T-helper 9 cell (primary cell): ENCODE measurements at regions not wholly inside any gene's neighbourhood (a gene's known extent, or its start where the extent isn't known, plus 50 kb on each side); places are given as distances from the start of the nearest gene placed in this dataset.

ENCODE experiments used
- DNase-seq: peaks from one replicate; pipeline ENCODE4 v3.0.0-alpha.2; 2020

DNA sequence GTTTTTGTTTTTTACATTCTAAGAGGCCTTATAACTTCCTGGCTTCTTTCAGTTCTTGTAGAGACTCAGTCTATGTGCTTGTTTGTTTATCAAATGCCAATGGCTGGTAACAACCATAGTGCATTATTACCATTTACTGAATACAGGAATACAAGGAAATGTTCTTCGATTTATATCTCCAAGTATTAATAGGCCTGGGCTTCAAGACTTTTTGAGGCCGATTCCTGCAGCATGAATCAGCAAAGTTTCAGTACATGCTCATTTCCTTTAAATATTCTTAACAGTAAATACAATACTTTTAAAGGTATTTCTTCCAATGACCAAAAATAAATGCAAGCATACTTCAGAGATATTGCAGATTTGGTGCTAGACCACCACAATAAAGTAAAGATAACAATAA lies 535.3 kb downstream of the EFNA5 start:
- DNase-seq: no peak

DNA sequence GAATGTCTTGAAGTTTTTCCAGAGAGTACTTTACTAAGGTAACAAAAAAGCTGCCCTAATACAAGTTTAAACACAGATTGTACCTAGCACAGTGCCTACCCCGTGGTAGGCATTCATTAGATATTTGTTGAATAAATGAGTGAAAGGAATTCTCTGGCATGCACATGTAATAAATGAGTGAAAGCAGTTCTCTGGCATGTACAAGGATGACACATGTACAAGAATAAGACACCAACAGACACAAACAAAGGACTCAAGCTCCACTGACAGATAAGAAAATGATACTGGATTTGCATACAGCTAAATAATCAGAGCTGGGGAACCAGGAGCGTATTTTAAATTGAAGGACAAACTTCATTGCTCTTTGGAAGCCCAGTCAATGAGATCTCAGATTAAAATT lies 535.8 kb downstream of the EFNA5 start:
- DNase-seq: no peak

DNA sequence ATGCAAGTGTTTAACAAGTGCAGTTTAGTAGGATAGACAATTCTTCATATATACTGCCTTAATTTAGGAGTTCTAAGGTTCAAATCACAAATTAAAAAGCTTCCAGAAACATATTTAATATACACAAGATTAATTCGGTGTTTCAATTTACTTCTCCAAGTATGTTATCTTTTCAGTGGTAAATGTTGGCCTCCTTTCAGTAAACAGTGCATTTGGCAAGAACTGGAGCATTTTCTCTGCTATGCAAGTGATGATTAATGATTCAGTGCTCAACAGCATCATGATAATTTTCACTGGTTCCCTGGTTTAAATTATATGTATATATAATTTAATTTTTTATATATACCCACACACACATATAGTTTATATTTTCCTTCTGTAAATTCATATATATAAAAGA lies 541.7 kb downstream of the EFNA5 start:
- DNase-seq: no peak

DNA sequence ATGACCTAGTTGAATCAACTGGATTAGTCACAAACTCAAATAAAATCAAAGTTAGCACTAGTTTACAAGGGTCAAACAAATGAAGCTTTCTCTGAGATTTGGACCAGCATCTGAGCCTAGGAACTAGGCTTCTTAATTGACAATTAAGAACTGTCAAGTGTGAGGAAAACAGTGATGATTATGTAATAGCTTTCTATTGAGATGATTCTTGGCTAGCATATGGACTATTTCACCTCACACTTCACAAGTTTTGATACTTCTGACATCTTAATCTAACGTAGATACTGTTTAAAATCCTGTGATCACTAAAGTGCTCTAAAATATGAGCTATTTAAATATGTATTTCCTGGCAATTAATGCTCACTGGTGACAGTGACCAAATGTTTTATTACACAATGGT lies 542.9 kb downstream of the EFNA5 start:
- no peak for DNase-seq

DNA sequence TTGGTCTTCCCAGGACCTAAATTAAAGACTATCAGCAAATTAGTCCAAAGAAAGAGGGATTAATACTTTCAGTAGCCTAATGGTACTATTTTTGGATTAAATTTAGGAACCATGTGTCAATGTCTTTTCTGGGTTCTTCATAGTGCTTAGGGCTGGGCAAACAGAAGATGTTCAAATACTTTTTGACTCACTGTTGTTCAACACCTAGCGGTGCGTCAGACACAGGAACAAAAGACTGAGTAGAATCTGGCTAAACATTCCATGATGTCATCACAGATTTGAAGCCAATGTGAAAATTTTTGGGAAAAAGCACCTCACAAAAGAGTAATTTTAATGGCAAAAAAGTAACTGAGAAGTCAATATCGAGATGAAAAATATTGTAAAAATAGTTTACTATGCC lies 544.4 kb downstream of the EFNA5 start:
- no peak for DNase-seq

DNA sequence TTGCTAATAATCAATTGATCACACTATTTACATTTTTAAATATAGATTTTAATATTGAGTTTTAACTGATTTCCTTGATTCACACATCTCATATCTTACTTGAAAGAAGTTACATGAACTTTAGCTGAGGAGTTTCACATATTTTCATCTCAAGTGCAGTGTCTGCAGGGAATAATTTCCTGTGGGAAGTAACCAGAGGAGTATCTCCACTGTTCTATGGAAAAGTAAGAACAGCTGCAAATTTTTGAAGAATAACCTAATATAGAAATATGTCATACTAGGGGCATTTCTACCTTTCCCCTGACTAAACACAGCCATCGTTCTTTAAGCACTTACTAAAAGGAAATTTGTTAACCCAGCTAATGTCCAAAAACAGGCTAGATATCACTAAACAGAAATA lies 546.4 kb downstream of the EFNA5 start:
- DNase-seq: no peak

DNA sequence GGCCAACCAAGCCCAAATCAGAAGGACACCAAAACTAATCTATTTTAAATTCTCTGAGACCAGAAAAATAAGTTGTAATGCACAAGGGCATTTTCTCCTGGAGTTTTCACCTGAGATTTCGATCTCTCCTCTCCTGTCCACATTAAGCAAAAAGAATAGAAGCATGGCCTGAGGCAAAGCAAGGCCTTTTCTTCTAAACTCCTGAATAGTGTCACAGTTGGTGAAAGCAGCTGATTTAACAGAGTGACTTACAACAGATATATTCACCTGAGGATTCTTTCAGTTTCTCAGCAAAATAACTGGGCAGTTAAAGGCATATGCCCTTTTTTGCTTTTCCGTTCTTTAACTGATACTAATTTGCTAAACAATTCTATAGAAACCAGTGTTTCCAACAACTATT lies 547.7 kb downstream of the EFNA5 start:
- DNase-seq: no peak

DNA sequence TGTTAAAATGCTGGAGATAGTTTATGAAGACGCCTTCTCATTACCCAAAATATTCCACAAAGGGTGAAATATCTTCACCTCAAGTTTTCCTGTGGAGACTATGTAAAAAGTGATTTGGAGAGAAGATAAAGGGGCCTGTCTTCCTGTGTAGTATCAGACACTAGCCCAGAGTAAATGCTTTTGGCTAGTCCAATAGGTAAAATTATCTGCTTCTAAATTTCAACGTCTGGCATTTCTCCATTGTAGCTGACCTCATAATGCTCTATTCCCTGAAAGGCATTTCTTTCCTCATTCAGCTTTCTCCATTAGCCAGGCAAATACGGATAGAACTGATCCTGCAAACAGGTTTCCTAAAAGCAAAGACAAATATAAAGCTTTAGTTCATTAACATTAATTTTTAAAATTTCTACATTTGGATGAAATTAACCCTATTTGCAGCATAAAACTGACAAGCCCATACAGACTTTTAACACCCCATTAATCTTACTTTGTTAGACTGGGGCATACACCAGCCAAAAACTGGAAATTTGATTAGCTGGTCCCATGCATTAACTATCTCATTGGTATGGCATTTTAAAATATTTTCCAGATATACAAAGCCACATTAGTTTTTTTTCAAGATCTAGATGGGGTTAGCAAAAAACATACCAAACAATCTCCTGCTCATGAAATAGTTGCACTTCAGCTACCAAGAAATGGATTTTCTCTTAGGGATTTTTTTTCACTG lies 548.8 kb downstream of the EFNA5 start:
- DNase-seq: no peak

DNA sequence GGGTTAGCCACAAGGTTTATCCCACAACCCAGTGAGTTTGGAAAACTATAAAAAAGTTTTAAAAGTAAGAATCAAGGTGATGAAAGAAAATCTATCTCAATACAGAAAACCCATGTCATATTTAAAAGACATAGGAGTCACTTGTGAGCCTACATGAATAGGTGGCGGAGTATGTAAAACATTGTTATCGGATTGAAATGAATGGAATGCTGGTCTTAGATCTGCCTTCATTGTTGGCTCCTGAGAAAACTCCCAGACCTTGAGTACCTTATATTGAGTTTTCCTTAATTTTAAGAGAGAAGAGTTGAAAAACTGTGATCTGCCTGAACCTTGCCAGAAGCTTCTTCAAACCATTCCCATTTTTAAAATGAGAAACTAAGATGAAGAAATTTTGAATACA lies 551.1 kb downstream of the EFNA5 start:
- DNase-seq: no peak

DNA sequence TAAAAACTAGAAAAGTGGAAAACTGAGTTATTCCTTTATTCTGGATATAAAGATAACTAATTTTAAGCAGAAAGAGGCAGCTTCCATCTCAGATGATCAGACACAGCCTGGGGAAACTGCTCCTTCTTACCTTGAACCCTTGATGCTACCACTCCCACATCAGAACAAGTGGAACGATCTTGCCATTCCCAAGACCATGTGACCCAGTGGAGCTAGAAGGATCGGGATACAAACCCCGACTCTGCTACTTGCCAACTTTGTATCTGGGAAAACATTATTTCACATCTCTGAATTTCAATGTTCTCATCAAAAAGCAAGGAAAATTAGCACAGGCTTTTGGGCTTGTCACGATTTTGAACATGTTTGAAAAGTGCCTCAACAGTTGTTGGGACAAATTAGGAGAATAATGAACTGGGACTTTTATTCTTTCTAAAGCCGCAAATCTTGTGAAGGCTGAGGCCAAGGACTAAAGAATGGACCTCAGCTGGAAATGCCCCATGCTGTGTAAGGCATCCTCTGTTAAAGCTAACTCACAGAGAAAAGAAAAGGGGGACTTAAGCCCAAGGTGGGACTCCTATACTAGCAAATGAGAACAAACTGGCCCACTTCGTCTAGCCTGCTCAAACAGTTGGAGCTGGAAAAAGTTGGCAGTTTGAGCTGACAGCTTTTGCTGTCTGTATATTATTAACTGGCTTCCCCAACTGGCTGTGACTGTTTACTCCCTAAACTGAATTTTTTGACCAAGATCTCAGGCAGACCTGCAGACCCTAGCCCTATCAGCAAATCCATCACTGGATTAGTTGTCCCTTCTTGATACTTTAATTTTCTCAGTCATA lies 552.3 kb downstream of the EFNA5 start:
- DNase-seq: no peak

DNA sequence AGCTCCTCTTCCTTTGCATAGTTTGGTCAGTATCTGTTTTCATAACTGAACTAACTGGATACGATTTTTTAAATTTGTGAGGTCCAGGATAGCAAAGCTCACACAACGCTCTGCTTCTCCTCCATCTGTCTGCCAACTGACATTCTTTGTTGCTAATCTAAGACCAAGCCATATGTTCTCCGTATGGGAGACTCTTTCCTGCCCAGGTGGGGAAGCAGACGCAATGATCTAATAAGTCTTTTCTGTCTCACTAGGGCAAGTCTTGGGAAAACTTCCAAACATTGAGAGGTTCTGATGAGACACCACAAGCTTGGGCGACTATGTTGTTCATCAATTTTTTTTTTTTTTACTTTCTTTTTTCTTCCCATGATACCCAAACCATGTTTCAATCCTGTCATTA lies 558.5 kb downstream of the EFNA5 start:
- no peak for DNase-seq

DNA sequence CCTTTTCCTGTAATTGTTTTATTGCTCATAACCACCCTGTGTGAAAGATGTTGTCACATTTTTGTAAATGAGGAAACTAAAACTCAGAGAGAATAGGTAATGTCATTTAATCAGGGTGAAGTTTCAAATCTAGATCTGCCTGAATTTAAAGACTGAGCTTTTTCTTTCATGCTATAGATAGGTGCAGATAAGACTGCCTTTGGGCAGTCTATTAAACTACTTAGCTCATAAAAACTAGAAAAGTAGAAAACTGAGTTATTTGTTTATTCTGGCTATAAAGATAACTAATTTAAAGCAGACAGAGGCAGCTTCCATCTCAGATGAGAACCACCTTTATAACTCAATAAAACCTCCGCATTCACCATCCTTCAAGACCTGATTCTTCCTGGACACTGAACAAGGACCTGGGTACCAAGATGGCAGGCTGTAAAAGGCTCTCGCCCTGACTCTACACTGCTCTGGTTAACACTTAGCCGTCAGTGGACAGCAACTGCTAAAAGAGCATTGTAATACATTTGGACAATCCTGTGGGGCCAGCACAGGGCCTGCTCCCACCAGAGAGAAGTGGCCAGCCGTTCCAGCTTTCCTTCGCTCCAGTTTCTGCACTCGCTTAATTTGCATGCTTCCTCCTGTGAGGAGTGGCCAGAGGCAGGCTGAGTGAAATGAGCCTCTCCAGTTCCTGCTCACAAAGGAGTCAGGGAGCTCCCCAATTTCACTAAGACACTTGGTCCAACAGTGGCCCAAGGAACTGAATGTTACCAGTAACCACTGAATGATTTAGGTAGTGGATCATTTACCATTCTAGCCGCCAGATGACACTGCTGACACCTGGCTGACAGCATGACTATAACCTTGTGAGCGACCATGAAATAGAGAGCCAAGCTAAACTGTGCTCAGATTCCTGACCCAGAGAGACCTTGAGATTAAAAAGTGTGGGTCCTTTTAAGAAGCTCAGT lies 566.4 kb downstream of the EFNA5 start:
- DNase-seq: no peak

DNA sequence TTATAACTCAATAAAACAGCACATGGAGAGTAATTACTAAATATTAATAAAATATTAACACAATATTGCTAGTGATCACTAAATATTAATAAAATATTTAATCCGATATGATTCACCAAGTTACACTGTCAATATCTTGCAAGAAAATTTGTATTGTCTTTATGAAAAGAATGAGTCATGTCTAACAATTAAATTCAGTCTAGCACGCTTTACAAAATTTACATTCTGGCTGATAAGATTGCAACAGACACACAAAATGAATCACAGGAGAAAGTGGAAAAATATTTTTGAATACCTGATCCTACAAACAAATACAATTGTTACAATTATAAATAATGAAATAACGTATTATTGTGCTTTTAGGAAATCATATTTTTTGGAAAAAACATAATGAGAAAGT lies 567.2 kb downstream of the EFNA5 start:
- no peak for DNase-seq

DNA sequence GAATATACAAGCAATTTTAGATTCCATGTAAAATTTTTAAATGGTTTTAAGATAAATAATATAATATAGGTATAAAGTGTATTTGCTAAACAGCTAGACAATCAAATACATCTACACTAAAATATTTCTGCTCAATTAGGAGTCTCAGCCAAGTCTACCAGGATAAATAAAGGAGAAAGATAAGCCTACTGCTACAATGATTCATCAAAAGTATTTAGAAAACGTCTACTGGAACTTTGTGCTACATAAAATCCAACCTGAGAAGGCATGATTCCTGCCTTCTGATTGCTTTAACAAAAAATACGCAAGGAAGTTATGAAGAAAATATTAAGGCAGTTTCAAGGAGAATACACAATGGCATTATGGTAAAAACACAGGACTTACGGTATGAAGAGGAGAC lies 570.6 kb downstream of the EFNA5 start:
- no peak for DNase-seq

DNA sequence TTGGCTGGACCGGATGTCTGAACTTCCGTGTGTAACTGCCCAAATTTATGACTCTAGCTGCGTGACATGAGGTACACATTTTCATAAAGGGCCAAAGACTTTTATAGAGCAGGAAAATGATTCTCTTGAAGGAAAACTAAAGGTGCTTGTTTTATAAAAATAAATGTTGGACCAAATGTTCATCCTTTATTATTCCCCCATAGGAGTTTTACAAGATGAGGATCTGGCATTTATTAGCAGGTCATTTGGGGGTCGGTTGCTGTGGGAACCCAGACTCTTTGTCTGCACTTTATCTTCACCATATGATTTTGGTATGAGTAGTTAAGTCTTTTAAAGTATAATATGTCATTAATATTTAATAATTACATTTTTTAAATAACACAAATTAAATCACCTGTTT lies 571.2 kb downstream of the EFNA5 start:
- DNase-seq: no peak

DNA sequence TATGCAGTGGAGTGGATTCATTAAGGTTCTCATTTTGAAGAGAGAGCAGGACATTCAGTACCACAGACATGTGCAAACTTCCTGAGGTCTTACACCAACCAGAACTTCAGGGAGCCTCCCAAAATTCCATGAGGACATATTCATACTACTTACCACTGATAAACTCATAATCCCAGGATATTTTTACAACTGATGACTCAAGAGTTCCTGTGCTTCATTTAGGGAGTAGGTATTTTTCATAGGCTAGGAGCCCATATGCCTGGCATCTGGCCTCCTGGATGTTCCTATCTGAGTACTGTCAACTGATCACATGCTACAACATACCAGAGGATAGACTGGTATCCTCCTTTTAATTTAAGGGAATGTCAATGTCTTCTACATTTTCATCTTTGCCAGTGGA lies 578.0 kb downstream of the EFNA5 start:
- no peak for DNase-seq

DNA sequence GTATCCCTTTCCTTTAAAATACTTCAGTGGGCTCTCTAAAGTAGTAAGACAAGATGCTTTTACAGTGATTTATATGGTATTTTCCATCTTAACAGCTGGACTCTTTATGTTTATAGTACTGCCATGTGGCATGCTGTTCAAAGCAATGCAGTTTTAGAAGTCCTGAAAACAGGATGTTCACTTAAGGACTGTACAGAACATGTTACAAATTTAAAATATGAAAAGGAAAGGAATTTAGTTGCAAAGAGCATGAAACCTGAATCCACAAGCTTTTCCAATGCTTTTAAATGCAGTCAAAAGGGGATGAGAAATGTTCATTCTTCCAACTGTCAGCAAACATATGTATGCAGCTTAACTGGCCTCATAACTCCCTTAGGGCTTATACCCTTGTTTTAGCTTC lies 580.2 kb downstream of the EFNA5 start:
- DNase-seq: no peak

DNA sequence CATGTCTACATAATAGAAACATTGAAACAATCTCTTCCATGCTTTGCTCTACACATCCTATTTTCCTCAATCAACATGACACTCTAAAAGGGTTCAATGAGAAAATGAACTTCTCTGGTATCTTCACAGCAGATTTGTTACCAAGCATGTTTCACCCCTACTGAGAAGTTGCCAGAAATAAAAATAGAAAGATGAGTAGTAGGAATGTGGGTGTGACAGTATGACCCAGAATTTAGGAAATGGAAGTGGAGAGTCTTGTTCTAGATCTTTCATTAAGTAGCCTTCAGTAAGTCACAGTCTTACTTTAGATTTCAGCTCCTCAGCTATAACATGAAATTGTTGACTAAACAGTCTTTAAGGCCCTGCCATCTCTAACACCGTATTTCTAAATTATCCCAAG lies 581.8 kb downstream of the EFNA5 start:
- no peak for DNase-seq

DNA sequence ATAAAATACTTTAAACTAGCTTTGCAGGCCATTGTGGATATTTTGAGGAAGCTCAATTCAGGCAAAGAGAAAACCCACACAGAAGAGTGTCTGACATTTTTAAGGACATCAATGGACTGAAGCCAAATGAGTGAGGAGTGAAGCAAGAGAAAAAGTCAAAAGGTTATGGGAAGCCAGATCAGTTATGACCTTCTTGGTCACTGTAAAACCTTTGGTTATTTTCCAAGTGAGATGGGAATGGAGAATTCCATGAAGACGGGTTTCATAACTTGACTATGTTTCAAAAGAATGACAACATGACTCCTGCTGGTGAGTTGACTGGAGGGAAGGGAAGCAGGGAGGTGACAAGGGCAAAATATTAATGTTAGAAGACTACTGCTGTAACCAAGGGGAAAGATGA lies 585.2 kb downstream of the EFNA5 start:
- DNase-seq: no peak

DNA sequence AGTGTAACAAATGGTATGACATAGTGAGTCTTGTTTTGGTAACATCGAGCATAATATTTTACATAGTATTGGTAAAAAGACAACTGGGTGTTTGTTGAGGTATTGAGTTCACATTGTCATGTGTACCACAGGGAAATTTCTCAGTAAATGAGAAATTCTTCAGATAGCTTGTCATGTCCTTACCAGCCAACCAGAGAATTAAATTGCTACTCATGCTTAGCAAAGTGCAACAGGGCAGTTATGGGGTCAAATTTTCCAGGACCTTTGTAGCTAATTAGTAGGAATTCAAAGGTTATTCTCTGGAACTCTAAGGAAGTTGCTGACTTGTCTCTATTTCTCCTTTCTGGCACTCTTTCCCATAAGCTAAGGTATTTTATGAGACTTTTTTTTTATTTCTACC lies 595.7 kb downstream of the EFNA5 start:
- DNase-seq: no peak

DNA sequence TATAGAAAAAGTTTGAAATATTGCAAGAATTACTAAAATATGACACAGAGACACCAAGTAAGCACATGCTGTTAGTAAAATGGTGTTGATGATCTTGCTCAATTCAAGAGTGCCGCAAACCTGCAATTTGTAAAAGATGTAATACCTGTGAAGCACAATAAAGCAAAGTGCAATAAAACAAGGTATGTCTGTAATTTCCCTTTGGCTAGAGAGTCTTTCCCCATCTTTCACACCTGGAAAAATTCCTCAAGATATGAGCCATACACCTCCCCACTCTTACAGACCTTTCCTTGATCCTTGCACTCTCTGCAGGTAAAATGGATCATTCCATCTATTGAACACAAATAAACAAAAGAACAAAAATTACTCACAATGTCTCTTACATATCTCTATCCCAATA lies 597.8 kb downstream of the EFNA5 start:
- DNase-seq: no peak

DNA sequence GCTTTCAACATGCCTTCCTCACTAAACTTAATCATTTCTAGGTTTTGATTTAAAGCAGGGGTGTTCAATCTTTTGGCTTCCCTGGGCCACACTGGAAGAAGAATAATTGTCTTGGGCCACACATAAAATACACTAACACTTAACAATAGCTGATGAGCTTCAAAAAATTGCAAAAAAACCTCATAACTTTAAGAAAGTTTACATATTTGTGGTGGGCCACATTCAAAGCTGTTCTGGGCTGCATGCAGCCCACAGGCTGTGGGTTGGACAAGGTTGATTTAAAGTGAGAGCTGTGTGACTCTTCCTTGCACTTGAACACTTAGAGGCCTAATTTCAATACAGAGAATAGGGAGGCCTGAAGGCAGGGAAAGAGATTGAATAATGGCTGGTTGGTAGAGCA lies 598.3 kb downstream of the EFNA5 start:
- DNase-seq: no peak

DNA sequence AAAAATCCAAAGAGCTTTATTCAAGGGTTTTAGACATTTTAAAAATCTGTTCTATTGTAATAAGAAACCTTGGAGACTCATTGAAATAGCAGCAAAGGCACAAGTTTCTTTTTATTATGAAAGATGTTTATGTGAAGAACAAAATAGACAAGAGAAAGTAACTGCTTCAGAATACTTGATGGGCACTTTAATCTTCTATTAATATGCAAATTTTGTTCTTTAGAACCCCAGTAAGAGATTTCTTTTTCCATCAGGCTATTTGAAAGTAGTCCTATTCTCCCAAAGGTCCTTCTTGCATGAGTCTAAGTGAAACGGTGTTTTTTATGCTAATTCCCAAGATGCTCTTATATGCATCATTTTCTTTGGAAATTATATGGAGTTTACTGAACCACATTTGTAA lies 602.0 kb downstream of the EFNA5 start:
- no peak for DNase-seq
